Neural cell (in vitro differentiated cells): ENCODE measurements at regions not wholly inside any gene's neighbourhood (a gene's known extent, or its start where the extent isn't known, plus 50 kb on each side); places are given as distances from the start of the nearest gene placed in this dataset.

Source experiments
- H2AFZ ChIP-seq: fragments of 200-600, 300-800 bp; sonication (generic), shearing (Covaris generic); 2 replicates; pipeline ENCODE4 v1.6.0; 2014; ENCODE audit warnings: low read depth, mild to moderate bottlenecking, antibody characterized with exemption, low read length, moderate library complexity
- H3F3A ChIP-seq: fragments of 200-600 bp; shearing (Covaris generic); 2 replicates; pipeline ENCODE4 v1.6.1; 2016; ENCODE audit warnings: mild to moderate bottlenecking, moderate library complexity, mixed read lengths, antibody characterized with exemption, low read length; ENCODE audit not compliant: insufficient read depth, poor library complexity, severe bottlenecking
- H3K27ac ChIP-seq: fragments of 200-600, 300-800 bp; sonication (generic), shearing (Covaris generic); 2 replicates; pipeline ENCODE4 v1.5.1; 2014; ENCODE audit warnings: mild to moderate bottlenecking, low read length, moderate library complexity
- H3K27me3 ChIP-seq: fragments of 300-800, 200-600 bp; sonication (generic), shearing (Covaris generic); 2 replicates; pipeline ENCODE4 v1.6.0; 2014; ENCODE audit warnings: mild to moderate bottlenecking, low read depth, low read length, moderate library complexity; ENCODE audit not compliant: insufficient read depth
- H3K36me3 ChIP-seq: fragments of 300-800, 200-600 bp; sonication (generic), shearing (Covaris generic); 2 replicates; pipeline ENCODE4 v1.5.1; 2014; ENCODE audit warnings: mild to moderate bottlenecking, antibody characterized with exemption, low read length, moderate library complexity; ENCODE audit not compliant: insufficient read depth
- H3K4me2 ChIP-seq: fragments of 300-800, 200-600 bp; sonication (generic), shearing (Covaris generic); 2 replicates; pipeline ENCODE4 v1.6.0; 2014; ENCODE audit warnings: mild to moderate bottlenecking, low read length
- H3K4me3 ChIP-seq: fragments of 300-800, 200-600 bp; sonication (generic), shearing (Covaris generic); 2 replicates; pipeline ENCODE4 v1.5.1; 2014; ENCODE audit warnings: mild to moderate bottlenecking, low read length, moderate library complexity
- H3K79me2 ChIP-seq: fragments of 200-600 bp; shearing (Covaris generic); replicated peaks from 2 replicates; pipeline ENCODE4 v1.6.0; 2014; ENCODE audit warnings: mild to moderate bottlenecking, low read length, moderate library complexity; ENCODE audit not compliant: insufficient read depth
- H3K9ac ChIP-seq: fragments of 300-800, 200-600 bp; sonication (generic), shearing (Covaris generic); 2 replicates; pipeline ENCODE4 v1.6.1; 2016; ENCODE audit warnings: mild to moderate bottlenecking, low read length, mixed read lengths
- H3K9me2 ChIP-seq: fragments of 200-600 bp; shearing (Covaris generic); 2 replicates; pipeline ENCODE4 v1.6.1; 2016; ENCODE audit warnings: mild to moderate bottlenecking, low read length, mixed read lengths; ENCODE audit not compliant: insufficient read depth
- H3K9me3 ChIP-seq: fragments of 200-600, 300-800 bp; sonication (generic), shearing (Covaris generic); 2 replicates; pipeline ENCODE4 v1.6.1; 2016; ENCODE audit warnings: mild to moderate bottlenecking, mixed run types, low read length, moderate library complexity, mixed read lengths
- H4K20me1 ChIP-seq: fragments of 200-600 bp; shearing (Covaris generic); 2 replicates; pipeline ENCODE4 v1.6.1; 2016; ENCODE audit warnings: mild to moderate bottlenecking, mixed run types; ENCODE audit not compliant: insufficient read depth
- EP300 ChIP-seq: fragments of 450-650 bp; conservative IDR thresholded peaks from 2 replicates; pipeline ENCODE4 v1.6.1; 2014; ENCODE audit warnings: antibody characterized with exemption, mild to moderate bottlenecking, moderate library complexity; ENCODE audit not compliant: poor library complexity, severe bottlenecking
- EZH2 ChIP-seq: fragments of 200-600, 300-800 bp; shearing (Covaris generic), sonication (generic); IDR thresholded peaks from 2 replicates; pipeline ENCODE4 v1.6.1; 2014; ENCODE audit warnings: antibody characterized with exemption, low read length, borderline replicate concordance, mild to moderate bottlenecking; ENCODE audit not compliant: insufficient read depth, poor library complexity, severe bottlenecking
- MXI1 ChIP-seq: fragments of 450-650 bp; conservative IDR thresholded peaks from 2 replicates; pipeline ENCODE4 v1.6.1; 2014; ENCODE audit warnings: antibody characterized with exemption, mild to moderate bottlenecking; ENCODE audit not compliant: poor library complexity, severe bottlenecking
- POLR2AphosphoS5 ChIP-seq: IDR thresholded peaks from 2 replicates; pipeline ENCODE4 v1.6.1; 2012
- RAD21 ChIP-seq: fragments of 450-650 bp; conservative IDR thresholded peaks from 2 replicates; pipeline ENCODE4 v1.6.1; 2014; ENCODE audit warnings: antibody characterized with exemption, mild to moderate bottlenecking, moderate library complexity
- SMC3 ChIP-seq: fragments of 450-650 bp; conservative IDR thresholded peaks from 2 replicates; pipeline ENCODE4 v1.6.1; 2014; ENCODE audit warnings: antibody characterized with exemption, mild to moderate bottlenecking, moderate library complexity; ENCODE audit not compliant: poor library complexity
- TAF1 ChIP-seq: IDR thresholded peaks from 2 replicates; pipeline ENCODE4 v1.6.1; 2012; ENCODE audit warnings: low read depth
- TF ChIP-seq, protein P1 (sequence below): fragments of 450-650 bp; IDR thresholded peaks from 2 replicates; pipeline ENCODE4 v1.5.1; 2014; ENCODE audit warnings: antibody characterized with exemption, mild to moderate bottlenecking, moderate library complexity; ENCODE audit not compliant: poor library complexity, severe bottlenecking
- TF ChIP-seq, protein P2 (sequence below): IDR thresholded peaks from 2 replicates; pipeline ENCODE4 v1.6.1; 2012; ENCODE audit warnings: borderline replicate concordance

GRCh38 chr16:6835941-6836340, 496.7 kb upstream of the RBFOX1 start:
- Histone ChIP-seq H3K4me2 (no peak overlapping the region), H3K9ac (no peak overlapping the region), H3K27me3 (no peaks in the 10 kb centered on the region), H3K27ac (no peak overlapping the region), H4K20me1 (no peaks in the 10 kb centered on the region), H3K36me3 (no peaks in the 10 kb centered on the region), H3K79me2 (no peaks in the 10 kb centered on the region), H2AFZ (no peak overlapping the region), H3K9me2 (no peaks in the 10 kb centered on the region), H3K9me3 (no peaks in the 10 kb centered on the region), H3F3A (no peaks in the 10 kb centered on the region), H3K4me3 (no peak overlapping the region)
- TF ChIP-seq EP300 (no peak), POLR2AphosphoS5 (no peak), EZH2 (no peak), RAD21 (no peak), MXI1 (no peak), SMC3 (no peak), TAF1 (no peak)
- TF ChIP-seq, protein P1, sequence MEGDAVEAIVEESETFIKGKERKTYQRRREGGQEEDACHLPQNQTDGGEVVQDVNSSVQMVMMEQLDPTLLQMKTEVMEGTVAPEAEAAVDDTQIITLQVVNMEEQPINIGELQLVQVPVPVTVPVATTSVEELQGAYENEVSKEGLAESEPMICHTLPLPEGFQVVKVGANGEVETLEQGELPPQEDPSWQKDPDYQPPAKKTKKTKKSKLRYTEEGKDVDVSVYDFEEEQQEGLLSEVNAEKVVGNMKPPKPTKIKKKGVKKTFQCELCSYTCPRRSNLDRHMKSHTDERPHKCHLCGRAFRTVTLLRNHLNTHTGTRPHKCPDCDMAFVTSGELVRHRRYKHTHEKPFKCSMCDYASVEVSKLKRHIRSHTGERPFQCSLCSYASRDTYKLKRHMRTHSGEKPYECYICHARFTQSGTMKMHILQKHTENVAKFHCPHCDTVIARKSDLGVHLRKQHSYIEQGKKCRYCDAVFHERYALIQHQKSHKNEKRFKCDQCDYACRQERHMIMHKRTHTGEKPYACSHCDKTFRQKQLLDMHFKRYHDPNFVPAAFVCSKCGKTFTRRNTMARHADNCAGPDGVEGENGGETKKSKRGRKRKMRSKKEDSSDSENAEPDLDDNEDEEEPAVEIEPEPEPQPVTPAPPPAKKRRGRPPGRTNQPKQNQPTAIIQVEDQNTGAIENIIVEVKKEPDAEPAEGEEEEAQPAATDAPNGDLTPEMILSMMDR = no peak
- TF ChIP-seq, protein P2, sequence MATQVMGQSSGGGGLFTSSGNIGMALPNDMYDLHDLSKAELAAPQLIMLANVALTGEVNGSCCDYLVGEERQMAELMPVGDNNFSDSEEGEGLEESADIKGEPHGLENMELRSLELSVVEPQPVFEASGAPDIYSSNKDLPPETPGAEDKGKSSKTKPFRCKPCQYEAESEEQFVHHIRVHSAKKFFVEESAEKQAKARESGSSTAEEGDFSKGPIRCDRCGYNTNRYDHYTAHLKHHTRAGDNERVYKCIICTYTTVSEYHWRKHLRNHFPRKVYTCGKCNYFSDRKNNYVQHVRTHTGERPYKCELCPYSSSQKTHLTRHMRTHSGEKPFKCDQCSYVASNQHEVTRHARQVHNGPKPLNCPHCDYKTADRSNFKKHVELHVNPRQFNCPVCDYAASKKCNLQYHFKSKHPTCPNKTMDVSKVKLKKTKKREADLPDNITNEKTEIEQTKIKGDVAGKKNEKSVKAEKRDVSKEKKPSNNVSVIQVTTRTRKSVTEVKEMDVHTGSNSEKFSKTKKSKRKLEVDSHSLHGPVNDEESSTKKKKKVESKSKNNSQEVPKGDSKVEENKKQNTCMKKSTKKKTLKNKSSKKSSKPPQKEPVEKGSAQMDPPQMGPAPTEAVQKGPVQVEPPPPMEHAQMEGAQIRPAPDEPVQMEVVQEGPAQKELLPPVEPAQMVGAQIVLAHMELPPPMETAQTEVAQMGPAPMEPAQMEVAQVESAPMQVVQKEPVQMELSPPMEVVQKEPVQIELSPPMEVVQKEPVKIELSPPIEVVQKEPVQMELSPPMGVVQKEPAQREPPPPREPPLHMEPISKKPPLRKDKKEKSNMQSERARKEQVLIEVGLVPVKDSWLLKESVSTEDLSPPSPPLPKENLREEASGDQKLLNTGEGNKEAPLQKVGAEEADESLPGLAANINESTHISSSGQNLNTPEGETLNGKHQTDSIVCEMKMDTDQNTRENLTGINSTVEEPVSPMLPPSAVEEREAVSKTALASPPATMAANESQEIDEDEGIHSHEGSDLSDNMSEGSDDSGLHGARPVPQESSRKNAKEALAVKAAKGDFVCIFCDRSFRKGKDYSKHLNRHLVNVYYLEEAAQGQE = no peak

GRCh38 chr16:6835516-6835915, 497.1 kb upstream of the RBFOX1 start:
- no peaks in the 10 kb centered on the region for H3F3A ChIP-seq
- TF ChIP-seq EP300 (no peak), RAD21 (no peak), MXI1 (no peak), POLR2AphosphoS5 (no peak), TAF1 (no peak), SMC3 (no peak), EZH2 (no peak)
- TF ChIP-seq, protein P1 = no peak
- TF ChIP-seq, protein P2 = no peak
- no peaks in the 10 kb centered on the region for H3K9me2 ChIP-seq
- H4K20me1 ChIP-seq = no peaks in the 10 kb centered on the region
- H3K9ac ChIP-seq = no peak overlapping the region
- H2AFZ ChIP-seq = no peak overlapping the region
- H3K4me2 ChIP-seq = no peak overlapping the region
- H3K4me3 ChIP-seq = no peak overlapping the region
- H3K27me3 ChIP-seq = no peaks in the 10 kb centered on the region
- no peak overlapping the region for H3K27ac ChIP-seq
- no peaks in the 10 kb centered on the region for H3K9me3 ChIP-seq
- no peaks in the 10 kb centered on the region for H3K36me3 ChIP-seq
- H3K79me2 ChIP-seq = no peaks in the 10 kb centered on the region
